Motor neuron (in vitro differentiated cells): ENCODE measurements at regions not wholly inside any gene's neighbourhood (a gene's known extent, or its start where the extent isn't known, plus 50 kb on each side); places are given as distances from the start of the nearest gene placed in this dataset.
A peak's percentile ranks its signal among the peaks of the same experiment; 100 is the strongest.

Experiments
- ATAC-seq, 8 experiments: fragments of 200-7000 bp; cut with Tn5 transposase; replicated peaks in 6 of 8; 2 replicates each; pipeline ENCODE4 v1.8.0; 2021; ENCODE audit warnings: mild to moderate bottlenecking in 8 of 8, moderate library complexity in 8 of 8
- H3K27ac ChIP-seq, 2 donors: fragments of 250-450 bp; sonication (Bioruptor Pico); 2 replicates each; pipeline ENCODE4 v1.9.0; 2021; ENCODE audit warnings: antibody characterized with exemption in 2 of 2, mild to moderate bottlenecking in 2 of 2, moderate library complexity in 1 of 2
- H3K4me1 ChIP-seq, 2 donors: fragments of 250-450 bp; sonication (Bioruptor Pico); replicated peaks in 1 of 2; 2 replicates each; pipeline ENCODE4 v1.6.1; 2021; ENCODE audit warnings: antibody characterized with exemption in 2 of 2, mild to moderate bottlenecking in 2 of 2, moderate library complexity in 1 of 2
- H3K4me3 ChIP-seq, 5 donors: fragments of 250-450 bp; sonication (Bioruptor Pico); 2 replicates each; pipeline ENCODE4 v1.9.0; 2021; ENCODE audit warnings: antibody characterized with exemption in 5 of 5, mild to moderate bottlenecking in 5 of 5, moderate library complexity in 4 of 5
- WGBS, 10 experiments: fragments of 450-650 bp; shearing (Covaris generic); methylation state at CpG; one replicate each; pipeline ENCODE4 v1.0.0; 2022; 5-methylcytosine and 5-hydroxymethylcytosine counted together
- in situ Hi-C, 9 experiments: fragments of 400-800 bp; cut with MboI; loops; one replicate each; pipeline ENCODE4 v1.15.0; 2021; ENCODE audit warnings: low sequenced_read_pairs in 9 of 9, low pct_unique_long_range_greater_than_20kb in 2 of 9; ENCODE audit not compliant: unreplicated experiment in 9 of 9

GRCh38 chr7:27374958-27375841 lies 132.6 kb downstream of the EVX1 start:
- no peak for ATAC-seq
- WGBS, 10 experiments: 50 to 84% (median 78%) methylated on average over 1 to 5 of the region's 6 CpGs; no CpG with 5 or more reads in 2 of the 10 experiments
- Histone ChIP-seq H3K4me3 (no peak overlapping the region), H3K27ac (no peak overlapping the region), H3K4me1 (no peaks in the 10 kb centered on the region)
- in situ Hi-C loops: no loop called here

GRCh38 chr7:27375958-27376357 lies 133.4 kb downstream of the EVX1 start:
- 0 to 54% (median 43%) methylated on average over 2 to 5 of the region's 5 CpGs; no CpG with 5 or more reads in 3 of the 10 experiments for WGBS, 10 experiments

GRCh38 chr7:27377988-27378387 lies 135.4 kb downstream of the EVX1 start:
- Histone ChIP-seq H3K4me1 (no peaks in the 10 kb centered on the region), H3K4me3 (no peak overlapping the region), H3K27ac (no peak overlapping the region)
- 44 to 100% (median 76%) methylated on average over 1 to 8 of the region's 8 CpGs; no CpG with 5 or more reads in 2 of the 10 experiments for WGBS, 10 experiments
- ATAC-seq: no peak
- in situ Hi-C loops: no loop called here

More at GRCh38 chr7:27375958-27376357, 133.4 kb downstream of the EVX1 start:
- peak in 1 of 8 experiments; percentile 14 for ATAC-seq
- H3K27ac ChIP-seq: no peak overlapping the region
- in situ Hi-C loops: no loop called here
- H3K4me3 ChIP-seq: no peak overlapping the region
- no peaks in the 10 kb centered on the region for H3K4me1 ChIP-seq

- no peaks in the 10 kb centered on the region for H3K4me1 ChIP-seq
- no peak overlapping the region for H3K27ac ChIP-seq
- in situ Hi-C loops: no loop called here
- ATAC-seq: no peak
- H3K4me3 ChIP-seq: no peak overlapping the region
- 0 to 100% (median 71%) methylated on average over 1 to 3 of the region's 4 CpGs; no CpG with 5 or more reads in 2 of the 10 experiments for WGBS, 10 experiments
Observed at GRCh38 chr7:27382307-27382706, 139.7 kb downstream of the EVX1 start.

GRCh38 chr7:27386581-27386980 lies 144.0 kb downstream of the EVX1 start:
- no peak overlapping the region for H3K27ac ChIP-seq
- no peak overlapping the region for H3K4me3 ChIP-seq
- 33 to 100% (median 83%) methylated on average over 2 to 6 of the region's 6 CpGs for whole genome bisulfite sequencing, 10 experiments
- ATAC-seq: no peak
- H3K4me1 ChIP-seq: peaks cover 7 to 16% of the 10 kb centered on the region in 2 donors
- in situ Hi-C loops: no loop called here

GRCh38 chr7:27387864-27388263 lies 145.3 kb downstream of the EVX1 start:
- Histone ChIP-seq H3K27ac (no peak overlapping the region), H3K4me1 (peaks cover 7 to 16% of the 10 kb centered on the region in 2 donors), H3K4me3 (no peak overlapping the region)
- in situ Hi-C loops: no loop called here
- ATAC-seq: peak in 1 of 8 experiments; percentile 56
- WGBS, 10 experiments: 0 to 89% (median 60%) methylated on average over 1 to 4 of the region's 4 CpGs; no CpG with 5 or more reads in 1 of the 10 experiments

- no peak overlapping the region for H3K27ac ChIP-seq
- no peak for ATAC-seq
- in situ Hi-C loops: no loop called here
- peaks cover 7 to 16% of the 10 kb centered on the region in 2 donors for H3K4me1 ChIP-seq
- no peak overlapping the region for H3K4me3 ChIP-seq
- WGBS, 10 experiments: 40 to 93% (median 81%) methylated on average over 2 to 6 of the region's 7 CpGs; no CpG with 5 or more reads in 2 of the 10 experiments
Observed at GRCh38 chr7:27388561-27388960, 146.0 kb downstream of the EVX1 start.

GRCh38 chr7:27389496-27389895 lies 146.9 kb downstream of the EVX1 start:
- in situ Hi-C loops: no loop called here
- no peak overlapping the region for H3K27ac ChIP-seq
- H3K4me3 ChIP-seq: no peak overlapping the region
- no peak for ATAC-seq
- 0 to 95% (median 31%) methylated on average over 1 to 3 of the region's 3 CpGs for WGBS, 10 experiments
- peaks cover 7 to 16% of the 10 kb centered on the region in 2 donors for H3K4me1 ChIP-seq

- Histone ChIP-seq H3K4me1 (peaks cover 7 to 16% of the 10 kb centered on the region in 2 donors), H3K4me3 (no peak overlapping the region), H3K27ac (no peak overlapping the region)
- in situ Hi-C loops: no loop called here
- 11 to 100% (median 82%) methylated on average over 1 of the region's 1 CpG; no CpG with 5 or more reads in 4 of the 10 experiments for WGBS, 10 experiments
- no peak for ATAC-seq
Observed at GRCh38 chr7:27392477-27392876, 149.9 kb downstream of the EVX1 start.

GRCh38 chr7:27394871-27395270 lies 152.3 kb downstream of the EVX1 start:
- in situ Hi-C loops: no loop called here
- H3K4me3 ChIP-seq: no peak overlapping the region
- WGBS, 10 experiments: 22 to 95% (median 83%) methylated on average over 1 to 2 of the region's 2 CpGs; no CpG with 5 or more reads in 1 of the 10 experiments
- no peak for ATAC-seq
- H3K4me1 ChIP-seq: peaks cover 0 to 4% of the 10 kb centered on the region in 2 donors
- no peak overlapping the region for H3K27ac ChIP-seq

- ATAC-seq: no peak
- no peak overlapping the region for H3K4me3 ChIP-seq
- in situ Hi-C loops: no loop called here
- H3K27ac ChIP-seq: no peak overlapping the region
- WGBS, 10 experiments: 20 to 100% (median 82%) methylated on average over 1 of the region's 3 CpGs; no CpG with 5 or more reads in 6 of the 10 experiments
- peaks cover 0 to 8% of the 10 kb centered on the region in 2 donors for H3K4me1 ChIP-seq
Observed at GRCh38 chr7:27395626-27396025, 153.0 kb downstream of the EVX1 start.

GRCh38 chr7:27397503-27397902 lies 154.9 kb downstream of the EVX1 start:
- 20 to 100% (median 81%) methylated on average over 1 to 3 of the region's 3 CpGs; no CpG with 5 or more reads in 4 of the 10 experiments for WGBS, 10 experiments
- Histone ChIP-seq H3K4me3 (no peak overlapping the region), H3K27ac (no peak overlapping the region)

GRCh38 chr7:27398851-27399250 lies 156.2 kb downstream of the EVX1 start:
- ATAC-seq: no peak
- Histone ChIP-seq H3K4me3 (no peak overlapping the region), H3K4me1 (peaks cover 0 to 8% of the 10 kb centered on the region in 2 donors), H3K27ac (no peak overlapping the region)
- WGBS, 10 experiments: 0 to 67% (median 28%) methylated on average over 1 to 3 of the region's 3 CpGs; no CpG with 5 or more reads in 2 of the 10 experiments
- in situ Hi-C loops: no loop called here

More at GRCh38 chr7:27397503-27397902, 154.9 kb downstream of the EVX1 start:
- ATAC-seq: no peak
- in situ Hi-C loops: no loop called here
- H3K4me1 ChIP-seq: peaks cover 0 to 8% of the 10 kb centered on the region in 2 donors
